NB4 (cell line): ENCODE measurements at regions not wholly inside any gene's neighbourhood (a gene's known extent, or its start where the extent isn't known, plus 50 kb on each side); places are given as distances from the start of the nearest gene placed in this dataset.
"Not testable (repeated sequence)": the region's sequence is repeated elsewhere in the genome, so short reads cannot be mapped to it uniquely, and the experiment has no call there.

Source experiments
- DNase-seq: peaks from one replicate; pipeline ENCODE4 v3.0.0; 2010; ENCODE audit warnings: low read depth
- H3K4me3 ChIP-seq: one replicate; pipeline ENCODE4 v1.5.1; 2011; ENCODE audit warnings: mild to moderate bottlenecking, low read depth, low read length, moderate library complexity
- MYC ChIP-seq: IDR thresholded peaks from 2 replicates; pipeline ENCODE4 v1.6.1; 2011; ENCODE audit warnings: low read depth, low read length
- POLR2A ChIP-seq: IDR thresholded peaks from 2 replicates; pipeline ENCODE4 v1.6.1; 2011; ENCODE audit warnings: mild to moderate bottlenecking; ENCODE audit not compliant: insufficient read length; ENCODE audit errors: extremely low read depth
- TF ChIP-seq, protein P1 (sequence below): IDR thresholded peaks from 2 replicates; pipeline ENCODE4 v1.6.1; 2011; ENCODE audit warnings: low read depth, low read length
- TF ChIP-seq, protein P2 (sequence below): IDR thresholded peaks from one replicate; pipeline ENCODE4 v1.5.1; 2012; ENCODE audit warnings: low read depth, low read length

- TF ChIP-seq, protein P1, sequence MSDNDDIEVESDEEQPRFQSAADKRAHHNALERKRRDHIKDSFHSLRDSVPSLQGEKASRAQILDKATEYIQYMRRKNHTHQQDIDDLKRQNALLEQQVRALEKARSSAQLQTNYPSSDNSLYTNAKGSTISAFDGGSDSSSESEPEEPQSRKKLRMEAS, result no peak
- TF ChIP-seq POLR2A (no peak), MYC (no peak)
- TF ChIP-seq, protein P2, sequence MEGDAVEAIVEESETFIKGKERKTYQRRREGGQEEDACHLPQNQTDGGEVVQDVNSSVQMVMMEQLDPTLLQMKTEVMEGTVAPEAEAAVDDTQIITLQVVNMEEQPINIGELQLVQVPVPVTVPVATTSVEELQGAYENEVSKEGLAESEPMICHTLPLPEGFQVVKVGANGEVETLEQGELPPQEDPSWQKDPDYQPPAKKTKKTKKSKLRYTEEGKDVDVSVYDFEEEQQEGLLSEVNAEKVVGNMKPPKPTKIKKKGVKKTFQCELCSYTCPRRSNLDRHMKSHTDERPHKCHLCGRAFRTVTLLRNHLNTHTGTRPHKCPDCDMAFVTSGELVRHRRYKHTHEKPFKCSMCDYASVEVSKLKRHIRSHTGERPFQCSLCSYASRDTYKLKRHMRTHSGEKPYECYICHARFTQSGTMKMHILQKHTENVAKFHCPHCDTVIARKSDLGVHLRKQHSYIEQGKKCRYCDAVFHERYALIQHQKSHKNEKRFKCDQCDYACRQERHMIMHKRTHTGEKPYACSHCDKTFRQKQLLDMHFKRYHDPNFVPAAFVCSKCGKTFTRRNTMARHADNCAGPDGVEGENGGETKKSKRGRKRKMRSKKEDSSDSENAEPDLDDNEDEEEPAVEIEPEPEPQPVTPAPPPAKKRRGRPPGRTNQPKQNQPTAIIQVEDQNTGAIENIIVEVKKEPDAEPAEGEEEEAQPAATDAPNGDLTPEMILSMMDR, result no peak
- no peak overlapping the region for H3K4me3 ChIP-seq
- no peak for DNase-seq
These were observed 107.1 kb downstream of the TUBA3C start for GRCh38 chr13:19074519-19074918.

DNA sequence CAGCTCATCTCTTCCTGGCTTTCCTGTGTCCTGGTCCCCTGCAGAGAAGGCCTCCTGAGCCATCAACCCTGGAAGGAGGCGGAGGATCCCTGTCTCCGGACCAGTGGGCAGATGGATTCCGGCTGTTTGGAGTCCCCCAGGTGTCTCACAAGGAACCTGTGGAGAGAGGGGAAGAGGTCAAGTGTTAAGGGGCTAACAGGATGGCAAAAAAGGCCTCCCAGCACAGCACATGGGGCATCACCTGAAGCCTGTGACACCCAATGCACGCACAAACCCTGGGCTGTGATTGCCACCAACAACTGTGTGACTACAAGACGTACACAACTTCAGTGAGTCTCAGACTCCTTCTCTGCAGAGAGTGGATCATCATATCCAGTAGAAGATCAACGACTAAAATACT is 107.5 kb downstream of the TUBA3C start:
- DNase-seq, H3K4me3 ChIP-seq: not testable (repeated sequence)

DNA sequence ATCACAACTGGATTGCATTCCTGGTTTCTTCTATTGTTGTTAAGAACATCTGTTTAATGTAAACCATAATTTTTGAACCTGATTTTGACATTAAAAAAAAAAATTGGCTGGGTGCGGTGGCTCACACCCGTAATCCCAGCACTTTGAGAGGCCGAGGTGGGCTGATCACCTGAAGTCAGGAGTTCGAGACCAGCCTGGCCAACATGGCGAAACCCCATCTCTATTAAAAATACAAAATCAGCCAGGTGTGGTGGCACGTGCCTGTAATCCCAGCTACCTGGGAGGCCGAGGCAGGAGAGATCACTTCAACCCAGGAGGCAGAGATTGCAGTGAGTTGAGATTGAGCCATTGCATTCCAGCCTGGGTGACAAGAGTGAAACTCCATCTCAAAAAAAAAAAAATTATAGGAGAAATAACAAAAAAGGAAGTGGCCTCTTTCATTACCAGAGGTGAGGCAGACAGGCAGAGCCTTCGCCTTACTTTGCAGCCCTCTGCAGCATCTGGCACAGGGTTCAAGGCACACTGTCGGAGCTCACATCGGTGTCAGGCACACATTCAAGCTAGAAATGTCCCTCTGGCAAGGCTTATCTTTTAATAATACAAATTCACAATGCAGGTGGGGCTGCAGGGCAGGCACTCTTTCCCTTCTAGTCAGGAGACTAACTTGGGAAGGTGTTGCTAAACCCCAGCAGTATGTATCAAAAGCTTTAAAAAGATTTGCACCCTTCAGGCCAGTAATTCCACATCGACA is 108.5 kb downstream of the TUBA3C start:
- not testable (repeated sequence) for DNase-seq, H3K4me3 ChIP-seq

GRCh38 chr13:19072543-19072942 is 109.1 kb downstream of the TUBA3C start:
- TF ChIP-seq, protein P1, result no peak
- TF ChIP-seq, protein P2, result no peak
- TF ChIP-seq MYC (no peak), POLR2A (no peak)
- no peak for DNase-seq
- H3K4me3 ChIP-seq, result no peak overlapping the region

DNA sequence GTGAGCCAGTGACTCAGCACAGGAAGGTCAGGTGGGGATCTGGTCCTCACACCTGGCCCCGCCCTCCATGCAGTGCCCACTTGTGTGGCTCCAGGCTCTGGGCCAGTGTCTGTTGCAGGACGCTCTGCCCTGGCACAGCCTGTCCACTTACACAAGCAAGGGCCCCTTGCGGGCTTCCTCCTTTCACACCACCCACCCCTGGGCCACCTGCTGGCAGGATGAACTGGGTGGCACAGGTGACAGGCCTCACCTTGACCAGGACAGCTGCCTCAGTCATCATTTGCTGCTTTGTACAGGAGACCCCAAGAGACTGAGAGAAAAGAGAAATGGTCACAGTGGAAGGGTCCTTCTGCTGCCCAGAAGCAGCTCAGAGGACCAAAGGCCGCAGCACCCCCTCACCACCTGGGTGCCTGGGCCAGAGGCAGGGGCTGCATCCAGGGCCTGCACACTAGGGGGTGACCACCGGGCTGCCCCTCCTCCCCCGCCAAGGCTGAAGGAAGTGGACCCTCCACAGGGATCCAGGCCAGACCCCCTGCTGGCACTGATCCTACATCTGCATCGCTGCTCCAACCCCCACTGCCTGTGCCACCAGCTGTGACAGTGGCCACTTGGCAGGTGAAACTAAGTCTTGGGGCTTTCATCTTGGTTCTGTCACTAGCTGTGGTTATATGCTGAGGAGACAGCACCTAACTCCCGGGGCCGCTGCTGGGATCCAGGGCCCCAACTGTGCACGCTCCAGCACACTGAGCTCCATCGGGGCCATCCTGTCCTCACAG is 110.3 kb downstream of the TUBA3C start:
- no peak for TF ChIP-seq MYC
- TF ChIP-seq POLR2A, result no peak
- TF ChIP-seq, protein P2, result no peak
- TF ChIP-seq, protein P1, result no peak
- H3K4me3 ChIP-seq, result no peak overlapping the region
- DNase-seq, result no peak

- no peak for DNase-seq
- H3K4me3 ChIP-seq, result no peak overlapping the region
- TF ChIP-seq, protein P1, result no peak
- TF ChIP-seq MYC (no peak), POLR2A (no peak)
- TF ChIP-seq, protein P2, result no peak
These were observed 111.3 kb downstream of the TUBA3C start for GRCh38 chr13:19070398-19070735.
